HG02852 (cell line): ENCODE measurements at regions not wholly inside any gene's neighbourhood (a gene's known extent, or its start where the extent isn't known, plus 50 kb on each side); places are given as distances from the start of the nearest gene placed in this dataset.

Experiments used
- ATAC-seq: cut with Tn5 transposase; IDR thresholded peaks from one replicate; pipeline ENCODE4 v1.9.1; 2021; ENCODE audit warnings: mild to moderate bottlenecking, moderate library complexity; ENCODE audit not compliant: unreplicated experiment

- ATAC-seq = no peak
Measured at GRCh38 chr6:105819745-105820144, 266.4 kb upstream of the PRDM1 start.

GRCh38 chr6:105818505-105818904, 267.6 kb upstream of the PRDM1 start:
- ATAC-seq = no peak

- no peak for ATAC-seq
Measured at GRCh38 chr6:105817961-105818360, 268.2 kb upstream of the PRDM1 start.

- ATAC-seq = no peak
Measured at GRCh38 chr6:105817370-105817769, 268.8 kb upstream of the PRDM1 start.

GRCh38 chr6:105816847-105817246, 269.3 kb upstream of the PRDM1 start:
- no peak for ATAC-seq

GRCh38 chr6:105815661-105816555, 270.2 kb upstream of the PRDM1 start:
- ATAC-seq = no peak

GRCh38 chr6:105814745-105815536, 271.2 kb upstream of the PRDM1 start:
- ATAC-seq = no peak

- ATAC-seq = no peak
Measured at GRCh38 chr6:105810922-105811482, 275.1 kb upstream of the PRDM1 start.

GRCh38 chr6:105810105-105810921, 275.8 kb upstream of the PRDM1 start:
- peak; percentile 74 for ATAC-seq

- no peak for ATAC-seq
Measured at GRCh38 chr6:105808571-105808970, 277.6 kb upstream of the PRDM1 start.

- ATAC-seq = no peak
Measured at GRCh38 chr6:105807905-105808304, 278.2 kb upstream of the PRDM1 start.

- no peak for ATAC-seq
Measured at GRCh38 chr6:105806486-105806920, 279.6 kb upstream of the PRDM1 start.

GRCh38 chr6:105805501-105806023, 280.6 kb upstream of the PRDM1 start:
- ATAC-seq = no peak

GRCh38 chr6:105804424-105804823, 281.7 kb upstream of the PRDM1 start:
- ATAC-seq = no peak

GRCh38 chr6:105804000-105804399, 282.1 kb upstream of the PRDM1 start:
- ATAC-seq = no peak

- no peak for ATAC-seq
Measured at GRCh38 chr6:105803442-105803841, 282.7 kb upstream of the PRDM1 start.

GRCh38 chr6:105802703-105803102, 283.4 kb upstream of the PRDM1 start:
- no peak for ATAC-seq

GRCh38 chr6:105800871-105801270, 285.3 kb upstream of the PRDM1 start:
- ATAC-seq = no peak

GRCh38 chr6:105800398-105800797, 285.7 kb upstream of the PRDM1 start:
- ATAC-seq = no peak

- no peak for ATAC-seq
Measured at GRCh38 chr6:105799056-105799455, 287.1 kb upstream of the PRDM1 start.
